SK-N-SH (cell line): ENCODE measurements at regions not wholly inside any gene's neighbourhood (a gene's known extent, or its start where the extent isn't known, plus 50 kb on each side); places are given as distances from the start of the nearest gene placed in this dataset.

Source experiments
- CTCF ChIA-PET: fragments of 300-600, 350-600 bp; formaldehyde crosslinking; extraction: SDS; loops from one replicate; lab custom pipeline; 2021; lab: Yijun Ruan, JAX
- POLR2A ChIA-PET: fragments of 350-600 bp; sonication (Branson Sonifier 250); formaldehyde crosslinking; extraction: SDS; loops from one replicate; lab custom pipeline; 2020; ENCODE audit warnings: antibody characterized with exemption, inconsistent platforms; lab: Yijun Ruan, JAX
- DNase-seq: peaks from one replicate; pipeline ENCODE4 v3.0.0; 2012
- H2AFZ ChIP-seq: fragments of 200-600 bp; sonication (generic); 2 replicates; pipeline ENCODE4 v1.8.1; 2016; ENCODE audit warnings: antibody characterized with exemption, mild to moderate bottlenecking, low read depth
- H3F3A ChIP-seq: fragments of 200-600 bp; sonication (generic); replicated peaks from 2 replicates; pipeline ENCODE3; 2016; ENCODE audit warnings: antibody characterized with exemption, mild to moderate bottlenecking; ENCODE audit not compliant: insufficient read depth
- H3K27ac ChIP-seq, 2 experiments: fragments of 200-500 bp in 1 of 2; fragments of 200-600 bp in 1 of 2; sonication (Bioruptor generic) in 1 of 2; sonication (generic), shearing (Covaris generic) in 1 of 2; 2 replicates each; pipeline versions ENCODE4 v1.5.1 to v1.6.1; 2014 to 2016; ENCODE audit warnings: low read depth in 2 of 2, inconsistent platforms in 1 of 2, low read length in 1 of 2, mild to moderate bottlenecking in 1 of 2, mixed read lengths in 1 of 2
- H3K27me3 ChIP-seq: fragments of 200-600 bp; sonication (generic), shearing (Covaris generic); 2 replicates; pipeline ENCODE4 v1.6.1; 2016; ENCODE audit warnings: mixed run types; ENCODE audit not compliant: insufficient read depth
- H3K36me3 ChIP-seq, 2 experiments: fragments of 200-500 bp in 1 of 2; fragments of 200-600 bp in 1 of 2; sonication (Bioruptor generic) in 1 of 2; sonication (generic) in 1 of 2; replicated peaks in 1 of 2; 2 replicates each; pipeline versions ENCODE3 to v1.5.1; 2014 to 2016; ENCODE audit warnings: low read length in 1 of 2, mild to moderate bottlenecking in 1 of 2; ENCODE audit not compliant: insufficient read depth in 2 of 2, control insufficient read depth in 1 of 2
- H3K4me1 ChIP-seq, 2 experiments: fragments of 200-500 bp in 1 of 2; fragments of 200-600 bp in 1 of 2; sonication (Bioruptor generic) in 1 of 2; sonication (generic), shearing (Covaris generic) in 1 of 2; 2 replicates each; pipeline versions ENCODE4 v1.5.1 to v1.6.1; 2014 to 2016; ENCODE audit warnings: low read depth in 1 of 2, low read length in 1 of 2, mixed run types in 1 of 2; ENCODE audit not compliant: insufficient read depth in 2 of 2, control insufficient read depth in 1 of 2
- H3K4me2 ChIP-seq: fragments of 200-600 bp; sonication (generic), shearing (Covaris generic); 2 replicates; pipeline ENCODE4 v1.6.1; 2017; ENCODE audit warnings: mixed run types
- H3K4me3 ChIP-seq, 2 experiments: fragments of 200-500 bp in 1 of 2; fragments of 200-600 bp in 1 of 2; sonication (Bioruptor generic) in 1 of 2; sonication (generic), shearing (Covaris generic) in 1 of 2; 2 replicates each; pipeline versions ENCODE4 v1.5.1 to v1.8.1; 2014 to 2016; ENCODE audit warnings: low read depth in 2 of 2, inconsistent platforms in 1 of 2, low read length in 1 of 2, mild to moderate bottlenecking in 1 of 2, mixed read lengths in 1 of 2, moderate library complexity in 1 of 2
- H3K79me2 ChIP-seq: fragments of 200-600 bp; sonication (generic); 2 replicates; pipeline ENCODE4 v1.8.1; 2017; ENCODE audit warnings: mild to moderate bottlenecking; ENCODE audit not compliant: insufficient read depth
- H3K9ac ChIP-seq: fragments of 200-600 bp; sonication (generic); 2 replicates; pipeline ENCODE4 v1.6.1; 2017; ENCODE audit warnings: mixed run types
- H3K9me2 ChIP-seq: fragments of 200-600 bp; sonication (generic); 2 replicates; pipeline ENCODE4 v1.6.1; 2017; ENCODE audit warnings: mixed run types
- H3K9me3 ChIP-seq: fragments of 200-600 bp; sonication (generic); 2 replicates; pipeline ENCODE4 v1.6.1; 2017; ENCODE audit warnings: mixed run types, mild to moderate bottlenecking, moderate library complexity
- H4K20me1 ChIP-seq: fragments of 200-600 bp; sonication (generic); 2 replicates; pipeline ENCODE4 v1.6.1; 2017; ENCODE audit warnings: mild to moderate bottlenecking, mixed run types; ENCODE audit not compliant: insufficient read depth
- CHD2 ChIP-seq: fragments of 150-350 bp; IDR thresholded peaks from 2 replicates; pipeline ENCODE4 v1.6.1; 2018; ENCODE audit warnings: low read length; ENCODE audit not compliant: partially characterized antibody
- ELF1 ChIP-seq: IDR thresholded peaks from 2 replicates; pipeline ENCODE4 v1.4.0; 2012
- EP300 ChIP-seq, 2 experiments: IDR thresholded peaks; 2 replicates each; pipeline versions ENCODE4 v1.4.0 to v1.6.1; 2012; ENCODE audit warnings: borderline replicate concordance in 1 of 2, low read depth in 1 of 2, low read length in 1 of 2
- FOXJ3 ChIP-seq: sonication (generic); formaldehyde crosslinking; IDR thresholded peaks from 2 replicates; pipeline ENCODE4 v1.5.1; 2020; ENCODE audit warnings: mild to moderate bottlenecking, missing genetic modification reagents
- FOXM1 ChIP-seq: IDR thresholded peaks from 2 replicates; pipeline ENCODE4 v1.4.0; 2012; ENCODE audit warnings: low read depth, mild to moderate bottlenecking
- GABPA ChIP-seq: IDR thresholded peaks from 2 replicates; pipeline ENCODE4 v1.4.0; 2012; ENCODE audit warnings: low read depth, mild to moderate bottlenecking
- GATA2 ChIP-seq: sonication (generic); formaldehyde crosslinking; IDR thresholded peaks from 2 replicates; pipeline ENCODE4 v1.5.0; 2020; ENCODE audit warnings: mild to moderate bottlenecking, missing genetic modification reagents
- JUND ChIP-seq: IDR thresholded peaks from 2 replicates; pipeline ENCODE4 v1.4.0; 2012
- MAX ChIP-seq: IDR thresholded peaks from 2 replicates; pipeline ENCODE4 v1.4.0; 2012; ENCODE audit warnings: low read depth
- MEF2A ChIP-seq: IDR thresholded peaks from 2 replicates; pipeline ENCODE4 v1.4.0; 2012; ENCODE audit warnings: low read depth, borderline replicate concordance
- MXI1 ChIP-seq: IDR thresholded peaks from 2 replicates; pipeline ENCODE4 v1.6.1; 2012; ENCODE audit warnings: mild to moderate bottlenecking, low read depth, low read length, improper control_type of control experiment
- NRF1 ChIP-seq: IDR thresholded peaks from 2 replicates; pipeline ENCODE4 v1.6.1; 2012; ENCODE audit warnings: low read depth, mild to moderate bottlenecking, low read length
- PBX3 ChIP-seq: IDR thresholded peaks from 2 replicates; pipeline ENCODE4; 2012
- POLR2AphosphoS5 ChIP-seq: IDR thresholded peaks from 2 replicates; pipeline ENCODE4 v1.6.1; 2012; ENCODE audit warnings: low read depth, low read length
- RAD21 ChIP-seq: IDR thresholded peaks from 2 replicates; pipeline ENCODE4 v1.6.1; 2012; ENCODE audit warnings: mild to moderate bottlenecking, low read length
- RCOR1 ChIP-seq: fragments of 150-350 bp; IDR thresholded peaks from 2 replicates; pipeline ENCODE4 v1.6.1; 2017; ENCODE audit warnings: antibody characterized with exemption, low read length
- RFX5 ChIP-seq: IDR thresholded peaks from 2 replicates; pipeline ENCODE4 v1.6.1; 2012; ENCODE audit warnings: mild to moderate bottlenecking, improper control_type of control experiment, low read length
- RXRA ChIP-seq: IDR thresholded peaks from 2 replicates; pipeline ENCODE4 v1.4.0; 2012; ENCODE audit warnings: low read depth, mild to moderate bottlenecking, borderline replicate concordance
- SIN3A ChIP-seq: IDR thresholded peaks from 2 replicates; pipeline ENCODE4 v1.6.1; 2012; ENCODE audit warnings: low read depth, mild to moderate bottlenecking, low read length, moderate library complexity, borderline replicate concordance
- SMC3 ChIP-seq: IDR thresholded peaks from 2 replicates; pipeline ENCODE4 v1.6.1; 2012; ENCODE audit warnings: low read depth, low read length, improper control_type of control experiment
- TAF1 ChIP-seq: IDR thresholded peaks from 2 replicates; pipeline ENCODE4 v1.6.1; 2012; ENCODE audit warnings: low read depth, mild to moderate bottlenecking, low read length, moderate library complexity, borderline replicate concordance
- TCF12 ChIP-seq: IDR thresholded peaks from 2 replicates; pipeline ENCODE4 v1.4.0; 2012
- USF1 ChIP-seq: IDR thresholded peaks from 2 replicates; pipeline ENCODE4 v1.4.0; 2012; ENCODE audit warnings: low read depth, borderline replicate concordance
- USF2 ChIP-seq: fragments of 150-350 bp; IDR thresholded peaks from 2 replicates; pipeline ENCODE4 v1.6.1; 2017; ENCODE audit warnings: antibody characterized with exemption, low read length, low read depth, borderline replicate concordance
- ZBTB33 ChIP-seq: IDR thresholded peaks from 2 replicates; pipeline ENCODE4 v1.4.0; 2012; ENCODE audit warnings: low read depth, borderline replicate concordance
- WGBS: methylation state at CpG from one replicate; pipeline ENCODE4 v1.1.6; 2017; ENCODE audit warnings: low lambda C conversion rate; 5-methylcytosine and 5-hydroxymethylcytosine counted together

GRCh38 chr13:47044842-47045241 is 148.0 kb upstream of the HTR2A start:
- H3K9me2 ChIP-seq, result no peaks in the 10 kb centered on the region
- H3K79me2 ChIP-seq, result no peaks in the 10 kb centered on the region
- ChIA-PET POLR2A (no interaction called here), CTCF (interaction anchor here (1.8 kb wide), 1 partner anchor 14 kb away, joined by 4 read pairs; no protein-coding TSS in a partner anchor)
- 41% methylated on average over 2 of the region's 2 CpGs for WGBS
- no peak overlapping the region for H3K9ac ChIP-seq
- no peak overlapping the region for H3K4me2 ChIP-seq
- H2AFZ ChIP-seq, result no peak overlapping the region
- no peaks in the 10 kb centered on the region; a peak in 1 of 4 replicates for H3K4me1 ChIP-seq
- H3K27me3 ChIP-seq, result no peaks in the 10 kb centered on the region
- H3K4me3 ChIP-seq, result no peak overlapping the region
- H3F3A ChIP-seq, result peaks cover under 1% of the 10 kb centered on the region
- no peak overlapping the region for H3K27ac ChIP-seq
- TF ChIP-seq TAF1, result no peak
- TF ChIP-seq MEF2A, result no peak
- TF ChIP-seq RXRA, result no peak
- TF ChIP-seq CHD2, result no peak
- no peak for TF ChIP-seq GATA2 (CRISPR knock-in tag)
- TF ChIP-seq SIN3A, result no peak
- no peak for TF ChIP-seq FOXJ3 (CRISPR knock-in tag)
- no peak for TF ChIP-seq RCOR1
- no peak for TF ChIP-seq POLR2AphosphoS5
- no peak for TF ChIP-seq RAD21
- no peak for TF ChIP-seq NRF1
- TF ChIP-seq RFX5, result no peak
- no peak for TF ChIP-seq JUND
- no peak for TF ChIP-seq MAX
- no peaks in the 10 kb centered on the region for H3K9me3 ChIP-seq
- no peaks in the 10 kb centered on the region for H3K36me3 ChIP-seq
- H4K20me1 ChIP-seq, result no peaks in the 10 kb centered on the region
- no peak for DNase-seq

- Histone ChIP-seq H3K9me2 (no peaks in the 10 kb centered on the region), H3K27me3 (no peaks in the 10 kb centered on the region), H3K4me1 (no peaks in the 10 kb centered on the region; a peak in 1 of 4 replicates), H3K79me2 (no peaks in the 10 kb centered on the region), H2AFZ (no peak overlapping the region), H3K4me2 (peak overlapping the region; percentile 12; the same call in 1 of the 2 replicates), H3K9me3 (no peaks in the 10 kb centered on the region), H3F3A (peaks cover 10% of the 10 kb centered on the region), H3K36me3 (no peaks in the 10 kb centered on the region), H3K4me3 (no peak overlapping the region), H4K20me1 (no peaks in the 10 kb centered on the region), H3K9ac (no peak overlapping the region), H3K27ac (peak overlapping the region; percentile 17 to 28; a peak in 2 of 4 replicates)
- ChIA-PET CTCF (no interaction called here), POLR2A (no interaction called here)
- WGBS, result 18% methylated on average over 2 of the region's 2 CpGs
- no peak for DNase-seq
- TF ChIP-seq JUND (peak; percentile 75), SIN3A (no peak), SMC3 (no peak), MAX (no peak), GATA2 (CRISPR knock-in tag) (no peak), MEF2A (no peak), ELF1 (no peak), TCF12 (peak; percentile 72), TAF1 (no peak), PBX3 (peak; percentile 48; the same call in 1 of the 2 replicates), ZBTB33 (no peak), USF1 (no peak), FOXM1 (no peak), GABPA (no peak), FOXJ3 (CRISPR knock-in tag) (no peak), MXI1 (no peak), EP300 (IDR thresholded peaks at IDR 0.05; ENCODE audit: borderline replicate concordance in 1 of 2, low read depth in 1 of 2, low read length in 1 of 2) (peak in 1 of 2 experiments; percentile 73; a peak in 1 of 4 replicates), USF2 (no peak), POLR2AphosphoS5 (no peak)
Observed at GRCh38 chr13:47039106-47039505, 142.3 kb upstream of the HTR2A start.
